A673 (cell line): ENCODE measurements at regions not wholly inside any gene's neighbourhood (a gene's known extent, or its start where the extent isn't known, plus 50 kb on each side); places are given as distances from the start of the nearest gene placed in this dataset.

Source experiments
- CTCF ChIP-seq: fragments of 300-800, 200-600 bp; sonication (generic); conservative IDR thresholded peaks from 2 replicates; pipeline ENCODE4 v1.5.1; 2017; ENCODE audit warnings: low read depth, mild to moderate bottlenecking, antibody characterized with exemption, low read length, moderate library complexity, mixed read lengths
- EZH2 ChIP-seq: fragments of 200-600 bp; sonication (generic); IDR thresholded peaks from 2 replicates; pipeline ENCODE4 v1.6.1; 2017; ENCODE audit warnings: borderline replicate concordance, low read depth, mild to moderate bottlenecking, mixed read lengths, antibody characterized with exemption, low read length; ENCODE audit not compliant: poor library complexity, severe bottlenecking

- TF ChIP-seq CTCF = no peak
- TF ChIP-seq EZH2 = no peak
Measured at GRCh38 chr1:200480964-200481363, 71.1 kb upstream of the ZNF281 start.
